HFFc6 (cell line): ENCODE measurements at regions not wholly inside any gene's neighbourhood (a gene's known extent, or its start where the extent isn't known, plus 50 kb on each side); places are given as distances from the start of the nearest gene placed in this dataset.
A peak's percentile ranks its signal among the peaks of the same experiment; 100 is the strongest.
"Not testable (repeated sequence)": the region's sequence is repeated elsewhere in the genome, so short reads cannot be mapped to it uniquely, and the experiment has no call there.

Experiments
- DNase-seq: peaks from one replicate; pipeline ENCODE4 v3.0.0-alpha.2; 2018
- H3K27ac Mint-ChIP-seq: 2 replicates; pipeline ENCODE4 v1.8.0; 2020; ENCODE audit warnings: mild to moderate bottlenecking, mixed read lengths
- H3K27me3 Mint-ChIP-seq: 2 replicates; pipeline ENCODE4 v1.8.0; 2021; ENCODE audit warnings: mild to moderate bottlenecking, moderate library complexity, mixed read lengths; ENCODE audit not compliant: insufficient read depth
- H3K36me3 Mint-ChIP-seq: 2 replicates; pipeline ENCODE4 v1.8.0; 2021; ENCODE audit warnings: low read depth, mixed read lengths
- H3K4me1 Mint-ChIP-seq: 2 replicates; pipeline ENCODE4 v1.8.0; 2020; ENCODE audit warnings: low read depth, mixed read lengths
- H3K4me3 Mint-ChIP-seq: 2 replicates; pipeline ENCODE4 v1.8.0; 2020; ENCODE audit warnings: mild to moderate bottlenecking, moderate library complexity, mixed read lengths
- H3K9me3 Mint-ChIP-seq: 2 replicates; pipeline ENCODE4 v1.8.0; 2020; ENCODE audit warnings: mild to moderate bottlenecking, mixed read lengths
- CTCF ChIP-seq: fragments of 200-600 bp; sonication (generic); IDR thresholded peaks from 2 replicates; pipeline ENCODE4 v1.5.0; 2021; ENCODE audit warnings: antibody characterized with exemption, mild to moderate bottlenecking

- no peak overlapping the region for H3K27ac Mint-ChIP-seq
- no peak for TF ChIP-seq CTCF
- no peaks in the 10 kb centered on the region for H3K36me3 Mint-ChIP-seq
- H3K4me3 Mint-ChIP-seq = no peak overlapping the region
- no peak for DNase-seq
- H3K4me1 Mint-ChIP-seq = peaks cover 9% of the 10 kb centered on the region
- no peaks in the 10 kb centered on the region for H3K9me3 Mint-ChIP-seq
- peaks cover 15% of the 10 kb centered on the region for H3K27me3 Mint-ChIP-seq
Measured at GRCh38 chr7:91355695-91356435, 91.6 kb downstream of the FZD1 start.

GRCh38 chr7:91356915-91357314 is 92.7 kb downstream of the FZD1 start:
- H3K27me3 Mint-ChIP-seq = peaks cover 15% of the 10 kb centered on the region
- no peaks in the 10 kb centered on the region for H3K36me3 Mint-ChIP-seq
- no peak for TF ChIP-seq CTCF
- no peak for DNase-seq
- no peak overlapping the region for H3K27ac Mint-ChIP-seq
- no peak overlapping the region for H3K4me3 Mint-ChIP-seq
- no peaks in the 10 kb centered on the region; the same call in 1 of the 2 replicates for H3K4me1 Mint-ChIP-seq
- no peaks in the 10 kb centered on the region for H3K9me3 Mint-ChIP-seq

- peaks cover 15% of the 10 kb centered on the region for H3K27me3 Mint-ChIP-seq
- DNase-seq = peak; percentile 3
- H3K36me3 Mint-ChIP-seq = no peaks in the 10 kb centered on the region
- no peaks in the 10 kb centered on the region for H3K9me3 Mint-ChIP-seq
- no peaks in the 10 kb centered on the region; the same call in 1 of the 2 replicates for H3K4me1 Mint-ChIP-seq
- no peak overlapping the region for H3K4me3 Mint-ChIP-seq
- H3K27ac Mint-ChIP-seq = no peak overlapping the region
- no peak for TF ChIP-seq CTCF
Measured at GRCh38 chr7:91357379-91357778, 93.1 kb downstream of the FZD1 start.

GRCh38 chr7:91357901-91358300 is 93.7 kb downstream of the FZD1 start:
- Mint-ChIP-seq H3K27me3 (peaks cover 15% of the 10 kb centered on the region), H3K4me3 (no peak overlapping the region), H3K36me3 (no peaks in the 10 kb centered on the region), H3K4me1 (no peaks in the 10 kb centered on the region; the same call in 1 of the 2 replicates), H3K27ac (no peak overlapping the region), H3K9me3 (no peaks in the 10 kb centered on the region)
- TF ChIP-seq CTCF = no peak
- no peak for DNase-seq

GRCh38 chr7:91358303-91358702 is 94.1 kb downstream of the FZD1 start:
- Mint-ChIP-seq H3K4me3 (no peak overlapping the region), H3K36me3 (no peaks in the 10 kb centered on the region), H3K27ac (no peak overlapping the region), H3K4me1 (no peaks in the 10 kb centered on the region; the same call in 1 of the 2 replicates), H3K27me3 (peaks cover 13% of the 10 kb centered on the region), H3K9me3 (no peaks in the 10 kb centered on the region)
- TF ChIP-seq CTCF = no peak
- DNase-seq = no peak

- H3K27me3 Mint-ChIP-seq, H3K9me3 Mint-ChIP-seq, H3K36me3 Mint-ChIP-seq, DNase-seq, H3K4me3 Mint-ChIP-seq, H3K27ac Mint-ChIP-seq, H3K4me1 Mint-ChIP-seq: not testable (repeated sequence)
Measured at GRCh38 chr7:91365097-91365496, 100.9 kb downstream of the FZD1 start.
